PC-9 (cell line): ENCODE measurements at regions not wholly inside any gene's neighbourhood (a gene's known extent, or its start where the extent isn't known, plus 50 kb on each side); places are given as distances from the start of the nearest gene placed in this dataset.

Experiments used
- BruUV-seq: library from RNA; stranded (reverse); fragments of 400-500 nt; replicated peaks from 2 replicates; lab custom pipeline; 2021; lab: Mats Ljungman, UMichigan
- CTCF ChIA-PET: fragments of 300-600 bp; sonication (Branson Sonifier 250); formaldehyde crosslinking; loops from one replicate; lab custom pipeline; 2022; ENCODE audit warnings: antibody characterized with exemption; lab: Charles Lee
- POLR2A ChIA-PET: fragments of 300-600 bp; sonication (Branson Sonifier 250); formaldehyde crosslinking; loops from one replicate; lab custom pipeline; 2022; ENCODE audit warnings: antibody characterized with exemption; ENCODE audit not compliant: unreplicated experiment; lab: Charles Lee
- DNase-seq, 2 experiments: peaks; one replicate each; pipeline versions ENCODE4 v3.0.0 to v3.0.0-alpha.2; 2015 to 2022; ENCODE audit warnings: mixed read lengths in 1 of 2
- H2AFZ ChIP-seq: fragments of 200-600 bp; sonication (generic); 2 replicates; pipeline ENCODE4 v1.8.1; 2017; ENCODE audit warnings: antibody characterized with exemption
- H3F3A ChIP-seq: fragments of 200-600 bp; sonication (generic); 2 replicates; pipeline ENCODE4 v1.8.1; 2017; ENCODE audit warnings: antibody characterized with exemption, mild to moderate bottlenecking, low read depth; ENCODE audit not compliant: insufficient read depth
- H3K27ac ChIP-seq: fragments of 200-600 bp; sonication (generic); 2 replicates; pipeline ENCODE4 v1.6.1; 2016; ENCODE audit warnings: mixed run types
- H3K27me3 ChIP-seq: fragments of 200-600 bp; sonication (generic); 2 replicates; pipeline ENCODE4 v1.6.1; 2016; ENCODE audit warnings: low read depth, mixed run types; ENCODE audit not compliant: insufficient read depth
- H3K36me3 ChIP-seq: fragments of 200-600 bp; sonication (generic); 2 replicates; pipeline ENCODE4 v1.6.1; 2016; ENCODE audit warnings: low read depth, mixed run types
- H3K4me1 ChIP-seq: fragments of 200-600 bp; sonication (generic); replicated peaks from 2 replicates; pipeline ENCODE4 v1.6.1; 2016; ENCODE audit warnings: mixed run types; ENCODE audit not compliant: insufficient read depth
- H3K4me2 ChIP-seq: fragments of 200-600 bp; sonication (generic); 2 replicates; pipeline ENCODE4 v1.6.1; 2017; ENCODE audit warnings: mixed run types
- H3K4me3 ChIP-seq: fragments of 200-600 bp; sonication (generic); 2 replicates; pipeline ENCODE4 v1.6.1; 2016; ENCODE audit warnings: mixed run types
- H3K79me2 ChIP-seq: fragments of 200-600 bp; sonication (generic); 2 replicates; pipeline ENCODE4 v1.6.1; 2017; ENCODE audit warnings: low read depth, mixed run types
- H3K9me2 ChIP-seq: fragments of 200-600 bp; sonication (generic); 2 replicates; pipeline ENCODE4 v1.8.1; 2017; ENCODE audit warnings: mild to moderate bottlenecking; ENCODE audit not compliant: insufficient read depth
- H3K9me3 ChIP-seq: fragments of 200-600 bp; sonication (generic); 2 replicates; pipeline ENCODE4 v1.8.1; 2016; ENCODE audit warnings: low read depth; ENCODE audit not compliant: insufficient read depth
- H4K20me1 ChIP-seq: fragments of 200-600 bp; sonication (generic); 2 replicates; pipeline ENCODE4 v1.8.1; 2017; ENCODE audit not compliant: insufficient read depth
- EZH2 ChIP-seq: fragments of 200-600 bp; sonication (generic); IDR thresholded peaks from 2 replicates; pipeline ENCODE4 v1.8.0; 2017; ENCODE audit warnings: antibody characterized with exemption, low read depth
- intact Hi-C: fragments of 100-400 bp; cut with micrococcal nuclease; formaldehyde crosslinking; loops from one replicate; pipeline ENCODE4 v1.10.0; 2022; ENCODE audit not compliant: unreplicated experiment
- TF ChIP-seq, protein P1 (sequence below): fragments of 200-600 bp; sonication (generic); conservative IDR thresholded peaks from 2 replicates; pipeline ENCODE4 v1.6.1; 2017; ENCODE audit warnings: mixed run types, antibody characterized with exemption, mild to moderate bottlenecking, moderate library complexity

DNA sequence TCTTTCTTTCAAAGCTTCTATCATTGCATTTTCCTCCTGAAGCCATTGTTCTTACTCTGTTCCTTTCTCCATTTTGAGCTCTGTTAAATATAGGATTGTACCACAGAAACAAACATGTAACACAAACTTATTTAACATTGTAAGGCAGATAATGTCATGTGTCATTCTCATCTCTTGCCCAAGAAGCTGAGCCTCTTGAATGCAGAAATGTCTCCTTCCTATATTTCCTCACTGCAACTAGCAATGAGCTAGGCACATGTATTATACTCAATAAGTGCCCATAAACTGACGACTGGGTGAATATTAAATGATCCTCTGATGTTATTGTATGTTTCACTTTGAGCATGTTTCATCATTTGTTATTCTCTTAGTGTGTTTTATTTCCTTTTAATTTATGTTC is 56.7 kb upstream of the SLC7A11 start:
- POLR2A ChIA-PET: no interaction called here
- Histone ChIP-seq H3K79me2 (no peaks in the 10 kb centered on the region), H3F3A (no peaks in the 10 kb centered on the region), H3K4me2 (no peak overlapping the region), H3K36me3 (no peaks in the 10 kb centered on the region), H2AFZ (no peak overlapping the region), H3K27me3 (no peaks in the 10 kb centered on the region), H4K20me1 (no peaks in the 10 kb centered on the region), H3K4me1 (no peaks in the 10 kb centered on the region), H3K27ac (no peak overlapping the region), H3K9me2 (no peaks in the 10 kb centered on the region), H3K4me3 (no peak overlapping the region), H3K9me3 (no peaks in the 10 kb centered on the region)
- DNase-seq: no peak
- TF ChIP-seq, protein P1, sequence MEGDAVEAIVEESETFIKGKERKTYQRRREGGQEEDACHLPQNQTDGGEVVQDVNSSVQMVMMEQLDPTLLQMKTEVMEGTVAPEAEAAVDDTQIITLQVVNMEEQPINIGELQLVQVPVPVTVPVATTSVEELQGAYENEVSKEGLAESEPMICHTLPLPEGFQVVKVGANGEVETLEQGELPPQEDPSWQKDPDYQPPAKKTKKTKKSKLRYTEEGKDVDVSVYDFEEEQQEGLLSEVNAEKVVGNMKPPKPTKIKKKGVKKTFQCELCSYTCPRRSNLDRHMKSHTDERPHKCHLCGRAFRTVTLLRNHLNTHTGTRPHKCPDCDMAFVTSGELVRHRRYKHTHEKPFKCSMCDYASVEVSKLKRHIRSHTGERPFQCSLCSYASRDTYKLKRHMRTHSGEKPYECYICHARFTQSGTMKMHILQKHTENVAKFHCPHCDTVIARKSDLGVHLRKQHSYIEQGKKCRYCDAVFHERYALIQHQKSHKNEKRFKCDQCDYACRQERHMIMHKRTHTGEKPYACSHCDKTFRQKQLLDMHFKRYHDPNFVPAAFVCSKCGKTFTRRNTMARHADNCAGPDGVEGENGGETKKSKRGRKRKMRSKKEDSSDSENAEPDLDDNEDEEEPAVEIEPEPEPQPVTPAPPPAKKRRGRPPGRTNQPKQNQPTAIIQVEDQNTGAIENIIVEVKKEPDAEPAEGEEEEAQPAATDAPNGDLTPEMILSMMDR: no peak
- no peak for TF ChIP-seq EZH2
- intact Hi-C loops: loop anchor here (2.0 kb wide), 1 partner anchor 16 kb away; no protein-coding TSS in a partner anchor
- CTCF ChIA-PET: no interaction called here
- BruUV-seq: no TSS peak

DNA sequence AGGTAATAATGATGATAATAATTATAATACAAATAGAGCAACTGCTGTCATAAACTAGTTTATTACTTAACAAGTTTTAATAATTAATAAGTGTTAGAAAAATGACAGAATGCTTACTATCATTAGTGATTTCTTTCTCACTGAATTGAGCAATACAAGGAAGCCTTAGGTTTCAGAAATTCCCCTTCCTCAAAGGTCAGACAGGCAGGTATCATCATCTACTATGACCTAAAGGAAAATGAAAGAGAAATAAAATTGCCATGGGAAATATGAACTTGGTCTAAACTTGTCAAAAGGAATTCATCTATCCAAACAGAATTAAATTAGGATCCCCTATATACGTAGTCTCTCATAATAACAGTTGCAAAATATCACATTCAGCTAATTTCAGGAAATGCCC is 56.3 kb upstream of the SLC7A11 start:
- ChIA-PET CTCF (no interaction called here), POLR2A (no interaction called here)
- no peaks in the 10 kb centered on the region for H3K4me1 ChIP-seq
- no peak overlapping the region for H3K4me2 ChIP-seq
- no peaks in the 10 kb centered on the region for H3K9me2 ChIP-seq
- TF ChIP-seq EZH2: no peak
- H3K27ac ChIP-seq: no peak overlapping the region
- H3F3A ChIP-seq: no peaks in the 10 kb centered on the region
- DNase-seq: no peak
- intact Hi-C loops: loop anchor here (2.0 kb wide), 1 partner anchor 16 kb away; no protein-coding TSS in a partner anchor
- no peaks in the 10 kb centered on the region for H3K36me3 ChIP-seq
- BruUV-seq: no TSS peak
- no peaks in the 10 kb centered on the region for H3K27me3 ChIP-seq
- H3K79me2 ChIP-seq: no peaks in the 10 kb centered on the region
- H4K20me1 ChIP-seq: no peaks in the 10 kb centered on the region
- no peaks in the 10 kb centered on the region for H3K9me3 ChIP-seq
- no peak overlapping the region for H2AFZ ChIP-seq
- no peak overlapping the region for H3K4me3 ChIP-seq

DNA sequence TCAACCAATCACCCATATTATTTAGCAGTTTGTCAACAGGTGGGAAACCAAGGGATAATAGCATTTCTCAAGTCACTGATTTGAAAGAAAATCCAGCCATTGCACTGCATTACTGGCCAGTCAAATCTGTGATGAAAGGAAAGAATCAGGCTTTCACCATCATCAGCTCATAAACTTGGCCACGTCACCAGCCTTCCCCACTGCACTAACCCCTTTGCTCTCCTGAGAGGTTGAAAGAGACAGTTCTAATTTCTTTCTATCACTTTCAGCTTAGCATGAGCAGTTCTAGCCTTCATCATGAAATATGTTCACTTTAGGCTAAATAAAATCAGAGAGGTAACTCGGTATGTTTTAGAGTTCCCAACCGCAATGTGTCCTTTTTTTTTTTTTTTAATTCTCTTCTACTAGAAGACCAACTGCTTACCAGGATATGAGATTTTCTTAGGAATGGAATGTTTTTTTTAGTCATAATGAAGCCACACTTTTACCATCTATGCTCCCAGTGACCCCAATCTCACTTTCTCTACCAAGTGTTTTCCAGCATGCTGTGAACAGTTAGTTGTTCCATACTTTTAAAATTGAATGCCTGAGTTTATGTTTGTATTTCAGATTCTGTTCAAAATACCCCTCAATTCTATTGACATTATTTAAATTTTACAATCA is 55.7 kb upstream of the SLC7A11 start:
- no peaks in the 10 kb centered on the region for H3K36me3 ChIP-seq
- H3K4me2 ChIP-seq: no peak overlapping the region
- ChIA-PET CTCF (no interaction called here), POLR2A (no interaction called here)
- DNase-seq: no peak
- no peak overlapping the region for H3K27ac ChIP-seq
- intact Hi-C loops: loop anchor here (2.0 kb wide), 1 partner anchor 15 kb away; no protein-coding TSS in a partner anchor
- no peak overlapping the region for H3K4me3 ChIP-seq
- H3K9me2 ChIP-seq: no peaks in the 10 kb centered on the region
- no TSS peak for BruUV-seq
- no peaks in the 10 kb centered on the region for H3K9me3 ChIP-seq
- H3F3A ChIP-seq: no peaks in the 10 kb centered on the region
- no peaks in the 10 kb centered on the region for H3K27me3 ChIP-seq
- TF ChIP-seq EZH2: no peak
- TF ChIP-seq, protein P1: no peak
- H3K79me2 ChIP-seq: no peaks in the 10 kb centered on the region
- no peaks in the 10 kb centered on the region for H4K20me1 ChIP-seq
- H2AFZ ChIP-seq: no peak overlapping the region
- no peaks in the 10 kb centered on the region for H3K4me1 ChIP-seq

DNA sequence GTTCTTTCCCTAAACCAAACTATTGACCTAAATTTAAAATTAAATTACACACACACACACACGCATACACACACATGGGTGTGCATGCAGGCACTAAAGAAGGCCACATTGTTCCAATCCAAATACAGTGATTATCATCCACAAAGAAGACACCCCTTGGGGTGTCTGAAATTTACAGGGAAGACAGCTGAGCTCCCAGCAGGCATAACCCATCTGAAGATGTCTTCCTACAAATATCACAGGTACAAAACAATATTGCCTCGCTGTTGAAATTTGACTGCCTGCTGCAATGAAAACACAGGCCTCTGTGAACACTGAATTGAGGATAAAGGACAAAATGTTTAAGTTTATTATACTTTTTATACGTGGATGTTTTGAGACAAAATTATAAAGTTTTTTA is 50.2 kb upstream of the SLC7A11 start:
- H3K27ac ChIP-seq: no peak overlapping the region
- no TSS peak for BruUV-seq
- no peak for DNase-seq
- no peaks in the 10 kb centered on the region for H3K79me2 ChIP-seq
- no peaks in the 10 kb centered on the region for H3K9me3 ChIP-seq
- H3K4me3 ChIP-seq: no peak overlapping the region
- TF ChIP-seq, protein P1: no peak
- TF ChIP-seq EZH2: no peak
- intact Hi-C loops: no loop called here
- no peaks in the 10 kb centered on the region for H3K36me3 ChIP-seq
- CTCF ChIA-PET: no interaction called here
- no peaks in the 10 kb centered on the region for H3K27me3 ChIP-seq
- H3K9me2 ChIP-seq: no peaks in the 10 kb centered on the region
- no peaks in the 10 kb centered on the region for H4K20me1 ChIP-seq
- H3K4me2 ChIP-seq: no peak overlapping the region
- POLR2A ChIA-PET: no interaction called here
- H3F3A ChIP-seq: no peaks in the 10 kb centered on the region
- H3K4me1 ChIP-seq: no peaks in the 10 kb centered on the region
- no peak overlapping the region for H2AFZ ChIP-seq
